GM12872 (cell line): ENCODE measurements at regions not wholly inside any gene's neighbourhood (a gene's known extent, or its start where the extent isn't known, plus 50 kb on each side); places are given as distances from the start of the nearest gene placed in this dataset.

Experiments used
- CTCF ChIP-seq: IDR thresholded peaks from 3 replicates; pipeline ENCODE4 v1.5.1; 2011; ENCODE audit warnings: low read depth, mild to moderate bottlenecking, low read length, moderate library complexity; ENCODE audit not compliant: insufficient read depth

DNA sequence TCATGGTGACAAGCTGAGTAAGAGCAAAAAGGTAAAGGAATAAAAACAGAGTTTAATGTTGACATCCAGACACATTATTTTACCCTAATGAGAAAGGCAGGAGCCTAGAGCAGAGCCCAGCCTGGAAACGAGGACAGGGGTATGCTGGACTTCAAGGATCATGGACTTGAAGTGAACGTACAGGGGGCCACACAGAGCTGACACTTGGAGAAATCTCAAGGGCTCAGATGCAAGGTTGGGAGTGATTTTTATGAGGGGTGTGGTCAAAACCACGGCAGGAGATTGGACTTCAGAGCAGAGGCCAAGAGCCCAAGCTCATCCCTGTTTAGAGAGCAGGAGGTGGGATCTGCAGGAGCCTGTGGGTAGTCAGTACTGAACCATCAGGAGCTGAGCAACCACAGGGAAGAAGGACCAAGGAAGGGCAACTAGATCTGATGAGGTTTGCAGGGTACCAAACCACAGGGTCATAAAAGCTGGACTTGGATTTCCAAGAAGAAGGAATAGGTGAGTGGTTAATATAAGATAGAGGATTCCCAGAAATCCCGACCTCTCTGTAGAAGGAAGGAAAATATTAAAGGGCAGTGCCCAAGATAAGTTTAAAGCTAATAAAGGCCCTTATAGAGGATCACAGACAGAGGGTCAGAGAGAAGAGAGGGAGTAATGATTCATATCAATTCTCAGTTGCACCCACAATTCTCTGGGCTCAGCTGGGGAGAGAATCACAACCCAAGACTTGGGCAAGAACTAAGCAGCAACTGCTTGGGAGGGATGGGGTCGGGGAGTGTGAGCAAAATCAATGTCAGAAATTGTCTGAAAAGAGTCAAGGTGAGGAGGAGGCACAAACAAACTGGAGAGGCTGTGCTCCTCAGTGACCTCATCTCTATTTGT lies 331.7 kb downstream of the SOX9 start:
- TF ChIP-seq CTCF, result no peak

- no peak for TF ChIP-seq CTCF
Observed at GRCh38 chr17:72454342-72454741, 333.5 kb downstream of the SOX9 start.

GRCh38 chr17:72455562-72455961 lies 334.7 kb downstream of the SOX9 start:
- TF ChIP-seq CTCF, result no peak

GRCh38 chr17:72456075-72456474 lies 335.3 kb downstream of the SOX9 start:
- no peak for TF ChIP-seq CTCF

GRCh38 chr17:72457712-72458111 lies 336.9 kb downstream of the SOX9 start:
- TF ChIP-seq CTCF, result no peak

DNA sequence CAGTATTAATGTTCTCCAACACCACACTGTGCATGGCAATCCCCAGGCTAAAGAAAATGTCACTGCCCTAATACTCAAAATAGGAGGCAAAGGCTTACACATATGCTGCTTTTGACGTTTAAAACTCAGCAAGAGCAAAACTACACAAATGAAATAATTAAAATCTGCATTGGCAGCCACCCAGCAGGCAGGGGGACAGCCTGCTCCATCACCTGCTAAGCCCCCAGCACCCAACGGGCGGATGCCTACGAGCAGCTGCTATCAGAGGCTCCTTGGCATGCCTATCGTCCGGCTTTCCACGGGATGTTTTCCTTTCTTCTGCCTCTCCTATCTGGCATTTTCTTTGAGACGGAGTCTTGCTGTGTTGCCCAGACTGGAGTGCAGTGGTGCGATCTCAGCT lies 337.5 kb downstream of the SOX9 start:
- no peak for TF ChIP-seq CTCF

DNA sequence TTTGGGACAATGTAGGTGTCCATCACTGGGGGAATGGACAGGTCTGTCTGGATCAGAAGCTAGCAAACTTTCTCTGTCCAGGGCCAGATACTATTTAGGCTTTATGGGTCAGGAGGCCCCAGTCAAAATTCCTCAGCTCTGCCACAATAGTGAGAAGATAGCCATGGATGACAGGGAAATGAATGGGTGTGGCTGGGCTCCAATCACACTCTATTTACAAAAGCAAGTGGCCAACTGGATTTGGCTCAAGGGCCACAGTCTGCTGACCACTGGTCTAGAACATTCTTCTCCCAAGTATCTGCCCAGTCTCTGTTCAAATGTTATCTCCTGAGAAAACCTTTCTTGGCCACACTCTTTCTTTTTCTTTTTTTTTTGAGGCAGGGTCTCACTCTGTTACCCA lies 339.9 kb downstream of the SOX9 start:
- TF ChIP-seq CTCF, result no peak

DNA sequence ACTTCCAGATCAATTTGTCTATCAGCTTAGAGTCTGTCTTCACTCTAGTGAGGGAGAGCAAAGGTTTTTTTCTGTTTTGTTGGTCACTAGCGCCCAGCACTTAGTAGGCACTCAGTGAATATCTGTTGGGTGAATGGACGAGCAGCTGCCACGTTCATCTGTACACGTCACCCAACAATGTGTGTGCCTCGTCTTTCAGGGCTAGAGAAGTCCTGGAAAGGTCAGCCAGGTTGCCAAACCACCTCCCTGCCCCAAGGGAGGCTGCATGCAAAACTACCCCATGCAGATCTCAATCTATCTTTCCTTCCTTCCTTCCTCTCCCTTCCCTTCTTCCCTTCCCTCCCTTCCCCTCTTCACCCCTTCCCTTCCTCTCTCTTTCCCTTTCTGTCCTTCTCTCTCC lies 340.9 kb downstream of the SOX9 start:
- TF ChIP-seq CTCF, result no peak
